Hepatocyte (in vitro differentiated cells): ENCODE measurements at regions not wholly inside any gene's neighbourhood (a gene's known extent, or its start where the extent isn't known, plus 50 kb on each side); places are given as distances from the start of the nearest gene placed in this dataset.

Experiments
- DNase-seq: peaks from one replicate; pipeline ENCODE4 v3.0.0-alpha.2; 2016; ENCODE audit warnings: low spot score
- H2AFZ ChIP-seq: fragments of 200-600 bp; sonication (generic); 2 replicates; pipeline ENCODE4 v1.6.0; 2016; ENCODE audit warnings: antibody characterized with exemption, mild to moderate bottlenecking
- H3K27ac ChIP-seq: fragments of 200-600 bp; sonication (generic); 2 replicates; pipeline ENCODE4 v1.5.1; 2016; ENCODE audit warnings: mild to moderate bottlenecking
- H3K27me3 ChIP-seq: fragments of 200-600 bp; sonication (generic); 2 replicates; pipeline ENCODE4 v1.6.1; 2016
- H3K36me3 ChIP-seq: fragments of 200-600 bp; sonication (generic); replicated peaks from 2 replicates; pipeline ENCODE4 v1.5.1; 2016; ENCODE audit warnings: low read depth; ENCODE audit not compliant: insufficient read depth
- H3K4me1 ChIP-seq: fragments of 200-600 bp; sonication (generic); 2 replicates; pipeline ENCODE4 v1.5.1; 2016; ENCODE audit warnings: mild to moderate bottlenecking, moderate library complexity; ENCODE audit not compliant: insufficient read depth
- H3K4me2 ChIP-seq: fragments of 200-600 bp; sonication (generic); 2 replicates; pipeline ENCODE4 v1.6.0; 2016
- H3K4me3 ChIP-seq: fragments of 200-600 bp; sonication (generic); 2 replicates; pipeline ENCODE4 v1.5.1; 2016; ENCODE audit warnings: mild to moderate bottlenecking
- H3K79me2 ChIP-seq: fragments of 200-600 bp; sonication (generic); 2 replicates; pipeline ENCODE4 v1.6.0; 2017; ENCODE audit warnings: mild to moderate bottlenecking
- H3K9me2 ChIP-seq: fragments of 200-600 bp; sonication (generic); replicated peaks from 2 replicates; pipeline ENCODE4 v1.6.0; 2017; ENCODE audit warnings: mild to moderate bottlenecking; ENCODE audit not compliant: insufficient read depth
- H3K9me3 ChIP-seq: fragments of 200-600 bp; sonication (generic); 2 replicates; pipeline ENCODE4 v1.5.1; 2016; ENCODE audit warnings: low read depth, mild to moderate bottlenecking
- H4K20me1 ChIP-seq: fragments of 200-600 bp; sonication (generic); 2 replicates; pipeline ENCODE4 v1.6.0; 2016; ENCODE audit warnings: mild to moderate bottlenecking; ENCODE audit not compliant: insufficient read depth, poor library complexity, severe bottlenecking
- EZH2 ChIP-seq: fragments of 200-600 bp; sonication (generic); IDR thresholded peaks from 2 replicates; pipeline ENCODE4 v1.6.1; 2016; ENCODE audit warnings: antibody characterized with exemption, mild to moderate bottlenecking, borderline replicate concordance
- EZH2phosphoT487 ChIP-seq: fragments of 200-600 bp; sonication (generic); IDR thresholded peaks from one replicate; pipeline ENCODE4 v1.6.1; 2018; ENCODE audit warnings: antibody characterized with exemption, mild to moderate bottlenecking, low read depth, moderate library complexity; ENCODE audit not compliant: unreplicated experiment, severe bottlenecking
- WGBS: methylation state at CpG from one replicate; pipeline ENCODE4 v1.1.6; 2016; ENCODE audit warnings: low lambda C conversion rate; ENCODE audit errors: missing lambda C conversion rate; 5-methylcytosine and 5-hydroxymethylcytosine counted together
- TF ChIP-seq, protein P1 (sequence below): fragments of 200-600 bp; sonication (generic); IDR thresholded peaks from 2 replicates; pipeline ENCODE4 v1.5.1; 2016; ENCODE audit warnings: antibody characterized with exemption, mild to moderate bottlenecking; ENCODE audit not compliant: poor library complexity

DNA sequence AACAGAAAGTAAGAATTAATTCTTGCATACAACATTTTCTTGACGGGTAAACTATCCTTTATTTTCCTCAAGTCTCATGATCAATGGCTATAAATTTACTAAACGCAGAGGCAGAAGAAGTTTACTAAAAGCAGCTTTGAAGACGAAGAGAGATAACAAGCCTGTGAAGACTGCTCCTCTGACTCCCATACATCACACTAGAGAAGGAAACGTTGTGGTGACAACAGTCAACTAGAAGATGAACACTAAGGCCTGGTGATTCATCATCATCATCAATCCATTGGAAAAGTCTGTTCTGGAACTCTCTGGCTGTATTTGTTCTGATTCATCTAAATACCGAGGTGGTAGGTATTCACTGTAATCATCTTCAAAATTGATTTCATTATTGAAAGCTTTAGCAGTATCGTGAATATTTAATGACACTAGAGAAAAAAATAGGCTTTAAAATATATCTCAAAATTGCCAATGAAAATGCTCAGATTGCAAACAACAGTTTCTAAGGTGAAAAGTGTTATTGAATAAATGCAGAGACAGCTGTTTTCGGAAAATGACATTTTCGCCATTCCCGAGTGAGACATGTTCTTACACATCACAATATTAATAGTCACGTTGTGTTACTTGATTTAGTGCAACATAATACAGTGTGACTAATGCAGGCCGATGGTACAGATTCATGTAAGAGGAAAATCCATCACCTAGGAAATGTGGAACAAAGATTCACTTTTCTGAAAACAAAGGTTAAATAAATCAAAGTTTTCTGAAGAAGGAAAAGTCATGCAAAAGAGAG is 260.5 kb downstream of the C12orf50 start:
- DNase-seq = no peak
- no peak overlapping the region for H3K4me2 ChIP-seq
- H3K9me2 ChIP-seq = no peaks in the 10 kb centered on the region
- no peaks in the 10 kb centered on the region for H3K79me2 ChIP-seq
- no peaks in the 10 kb centered on the region for H3K36me3 ChIP-seq
- H4K20me1 ChIP-seq = no peaks in the 10 kb centered on the region
- TF ChIP-seq EZH2phosphoT487 (no peak), EZH2 (no peak)
- TF ChIP-seq, protein P1, sequence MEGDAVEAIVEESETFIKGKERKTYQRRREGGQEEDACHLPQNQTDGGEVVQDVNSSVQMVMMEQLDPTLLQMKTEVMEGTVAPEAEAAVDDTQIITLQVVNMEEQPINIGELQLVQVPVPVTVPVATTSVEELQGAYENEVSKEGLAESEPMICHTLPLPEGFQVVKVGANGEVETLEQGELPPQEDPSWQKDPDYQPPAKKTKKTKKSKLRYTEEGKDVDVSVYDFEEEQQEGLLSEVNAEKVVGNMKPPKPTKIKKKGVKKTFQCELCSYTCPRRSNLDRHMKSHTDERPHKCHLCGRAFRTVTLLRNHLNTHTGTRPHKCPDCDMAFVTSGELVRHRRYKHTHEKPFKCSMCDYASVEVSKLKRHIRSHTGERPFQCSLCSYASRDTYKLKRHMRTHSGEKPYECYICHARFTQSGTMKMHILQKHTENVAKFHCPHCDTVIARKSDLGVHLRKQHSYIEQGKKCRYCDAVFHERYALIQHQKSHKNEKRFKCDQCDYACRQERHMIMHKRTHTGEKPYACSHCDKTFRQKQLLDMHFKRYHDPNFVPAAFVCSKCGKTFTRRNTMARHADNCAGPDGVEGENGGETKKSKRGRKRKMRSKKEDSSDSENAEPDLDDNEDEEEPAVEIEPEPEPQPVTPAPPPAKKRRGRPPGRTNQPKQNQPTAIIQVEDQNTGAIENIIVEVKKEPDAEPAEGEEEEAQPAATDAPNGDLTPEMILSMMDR = no peak
- H2AFZ ChIP-seq = no peak overlapping the region
- H3K9me3 ChIP-seq = no peaks in the 10 kb centered on the region
- H3K27me3 ChIP-seq = no peaks in the 10 kb centered on the region
- no peaks in the 10 kb centered on the region for H3K4me1 ChIP-seq
- H3K27ac ChIP-seq = no peak overlapping the region
- H3K4me3 ChIP-seq = no peak overlapping the region
- WGBS = 82% methylated on average over 11 of the region's 11 CpGs

DNA sequence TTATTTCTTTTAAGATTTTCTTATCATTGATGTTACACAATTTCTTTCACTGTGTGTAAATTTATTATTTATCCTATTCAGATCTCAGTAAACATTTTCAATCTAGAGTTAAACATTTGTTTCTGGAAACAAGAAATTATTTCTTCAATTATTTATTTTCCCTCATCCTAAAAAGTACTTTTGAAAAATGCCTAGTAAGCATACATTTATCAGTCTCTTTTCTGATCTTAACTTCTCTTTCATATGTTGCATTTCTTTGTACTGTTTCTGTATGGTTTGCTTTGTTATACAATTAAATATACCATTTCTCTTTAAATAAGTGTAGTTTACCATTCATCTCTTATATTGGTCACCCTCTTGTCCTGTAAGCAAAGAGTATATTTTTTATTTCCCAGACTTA is 263.2 kb downstream of the C12orf50 start:
- no peak overlapping the region for H2AFZ ChIP-seq
- no peaks in the 10 kb centered on the region for H3K36me3 ChIP-seq
- H3K79me2 ChIP-seq = no peaks in the 10 kb centered on the region
- no peak overlapping the region for H3K27ac ChIP-seq
- TF ChIP-seq, protein P1 = no peak
- no peak for TF ChIP-seq EZH2
- no peak for TF ChIP-seq EZH2phosphoT487
- H3K4me3 ChIP-seq = no peak overlapping the region
- H4K20me1 ChIP-seq = no peaks in the 10 kb centered on the region
- no peaks in the 10 kb centered on the region for H3K9me2 ChIP-seq
- no peak for DNase-seq
- no peaks in the 10 kb centered on the region for H3K27me3 ChIP-seq
- H3K4me2 ChIP-seq = no peak overlapping the region
- H3K9me3 ChIP-seq = no peaks in the 10 kb centered on the region
- H3K4me1 ChIP-seq = no peaks in the 10 kb centered on the region

DNA sequence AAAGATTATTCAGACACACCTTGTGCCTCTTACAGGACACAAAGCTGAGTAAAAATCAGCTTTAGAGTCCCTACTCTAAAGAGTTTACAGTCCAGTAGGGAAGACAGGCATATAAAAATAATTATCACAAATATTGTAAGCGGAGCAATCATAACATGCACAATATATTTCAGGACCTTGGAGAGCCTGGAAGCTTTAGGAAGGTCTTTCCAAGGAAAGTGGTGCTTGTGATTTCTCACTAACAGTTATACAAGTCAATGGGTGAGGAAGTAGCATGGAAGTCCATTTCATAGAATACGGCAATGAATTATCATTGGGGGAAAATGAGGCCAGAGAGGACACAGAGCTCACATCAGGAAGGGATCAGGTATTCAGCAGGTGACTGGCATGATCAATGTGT is 268.3 kb downstream of the C12orf50 start:
- Histone ChIP-seq H3K9me2 (no peaks in the 10 kb centered on the region), H3K27ac (no peak overlapping the region), H3K9me3 (no peaks in the 10 kb centered on the region), H3K36me3 (no peaks in the 10 kb centered on the region), H3K79me2 (no peaks in the 10 kb centered on the region), H2AFZ (no peak overlapping the region), H4K20me1 (no peaks in the 10 kb centered on the region), H3K4me1 (no peaks in the 10 kb centered on the region), H3K27me3 (no peaks in the 10 kb centered on the region), H3K4me3 (no peak overlapping the region), H3K4me2 (no peak overlapping the region)
- DNase-seq = no peak
- 69% methylated on average over 2 of the region's 2 CpGs for WGBS
- TF ChIP-seq EZH2 (no peak), EZH2phosphoT487 (no peak)
- TF ChIP-seq, protein P1 = no peak
